ENCODE measurements at regions not wholly inside any gene's neighbourhood (a gene's known extent, or its start where the extent isn't known, plus 50 kb on each side); places are given as distances from the start of the nearest gene placed in this dataset.

DNA sequence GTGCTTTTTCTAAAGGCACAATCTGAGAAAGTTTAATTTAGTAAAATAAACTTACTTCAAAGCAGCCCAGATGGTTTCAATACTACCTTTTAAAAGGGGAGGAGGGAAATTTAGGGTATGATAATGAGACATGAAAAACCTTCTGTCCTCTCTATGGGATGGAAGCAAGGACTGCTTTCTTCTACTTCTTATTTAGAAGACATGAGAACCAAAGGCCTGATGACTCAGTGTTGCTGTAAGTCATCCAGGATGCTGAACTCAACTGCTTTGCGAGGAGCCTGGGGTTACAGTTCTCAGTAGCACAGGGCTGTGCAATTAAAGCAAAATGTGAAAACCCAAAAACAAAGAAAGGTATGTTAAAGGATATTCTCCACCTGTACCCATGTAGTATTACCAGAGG, 140.8 kb upstream of the EDNRA start:
- Histone ChIP-seq H3K9me2 (replicated peaks; ENCODE audit: low read depth, low read length) (no peaks in the 10 kb centered on the region), H3K36me3 (ENCODE audit: insufficient read depth, low read length) (no peaks in the 10 kb centered on the region), H3K4me2 (ENCODE audit: low read depth, low read length, poor library complexity, severe bottlenecking) (no peak overlapping the region), H4K20me1 (ENCODE audit: insufficient read depth, low read length, poor library complexity, severe bottlenecking) (no peaks in the 10 kb centered on the region), H3K9ac (ENCODE audit: low read depth, low read length, poor library complexity, severe bottlenecking) (no peak overlapping the region), H2AFZ (ENCODE audit: low read length) (no peak overlapping the region), H3K79me2 (ENCODE audit: insufficient read depth, low read length) (no peaks in the 10 kb centered on the region), H3K4me1 (ENCODE audit: insufficient read depth, low read length, poor library complexity, severe bottlenecking) (no peaks in the 10 kb centered on the region), H3K9me3 (ENCODE audit: insufficient read depth, low read depth, low read length) (no peaks in the 10 kb centered on the region), H3K27me3 (ENCODE audit: insufficient read depth, low read length, poor library complexity, severe bottlenecking) (no peaks in the 10 kb centered on the region), H3K4me3 (ENCODE audit: low read length, poor library complexity, severe bottlenecking) (no peak overlapping the region), H3F3A (ENCODE audit: low read depth) (no peaks in the 10 kb centered on the region)
- TF ChIP-seq, protein P1, sequence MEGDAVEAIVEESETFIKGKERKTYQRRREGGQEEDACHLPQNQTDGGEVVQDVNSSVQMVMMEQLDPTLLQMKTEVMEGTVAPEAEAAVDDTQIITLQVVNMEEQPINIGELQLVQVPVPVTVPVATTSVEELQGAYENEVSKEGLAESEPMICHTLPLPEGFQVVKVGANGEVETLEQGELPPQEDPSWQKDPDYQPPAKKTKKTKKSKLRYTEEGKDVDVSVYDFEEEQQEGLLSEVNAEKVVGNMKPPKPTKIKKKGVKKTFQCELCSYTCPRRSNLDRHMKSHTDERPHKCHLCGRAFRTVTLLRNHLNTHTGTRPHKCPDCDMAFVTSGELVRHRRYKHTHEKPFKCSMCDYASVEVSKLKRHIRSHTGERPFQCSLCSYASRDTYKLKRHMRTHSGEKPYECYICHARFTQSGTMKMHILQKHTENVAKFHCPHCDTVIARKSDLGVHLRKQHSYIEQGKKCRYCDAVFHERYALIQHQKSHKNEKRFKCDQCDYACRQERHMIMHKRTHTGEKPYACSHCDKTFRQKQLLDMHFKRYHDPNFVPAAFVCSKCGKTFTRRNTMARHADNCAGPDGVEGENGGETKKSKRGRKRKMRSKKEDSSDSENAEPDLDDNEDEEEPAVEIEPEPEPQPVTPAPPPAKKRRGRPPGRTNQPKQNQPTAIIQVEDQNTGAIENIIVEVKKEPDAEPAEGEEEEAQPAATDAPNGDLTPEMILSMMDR (conservative IDR thresholded peaks at IDR 0.05; ENCODE audit: low read length) = no peak
- TF ChIP-seq EZH2phosphoT487 (IDR thresholded peaks at IDR 0.05; ENCODE audit: borderline replicate concordance) = no peak

DNA sequence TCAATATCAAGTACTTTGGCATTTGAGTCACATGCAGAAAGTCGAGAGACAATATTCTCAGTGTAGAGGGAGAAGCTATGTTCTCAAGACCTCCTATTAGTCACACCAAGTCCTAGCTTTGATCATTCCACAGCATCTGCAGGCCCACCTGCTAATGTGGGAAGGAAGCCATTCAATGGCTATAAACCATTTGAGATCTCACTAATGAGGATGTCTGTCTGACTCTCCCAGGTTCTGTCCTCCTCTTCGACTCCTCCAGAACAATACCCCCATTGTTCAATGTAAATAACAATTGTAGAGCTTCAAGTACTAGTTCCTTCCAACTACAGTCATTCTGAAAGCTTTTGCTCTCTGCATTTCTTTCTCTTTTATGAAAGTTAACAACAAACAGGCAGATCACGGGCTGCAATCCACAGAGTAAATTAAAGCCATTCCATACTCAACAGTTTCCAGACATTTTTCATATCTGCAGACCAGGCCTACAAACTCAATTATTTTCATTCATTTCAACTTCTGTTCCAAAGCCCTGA, 140.2 kb upstream of the EDNRA start:
- Histone ChIP-seq H3K9ac (ENCODE audit: low read depth, low read length, poor library complexity, severe bottlenecking) (no peak overlapping the region), H3K36me3 (ENCODE audit: insufficient read depth, low read length) (no peaks in the 10 kb centered on the region), H3K4me2 (ENCODE audit: low read depth, low read length, poor library complexity, severe bottlenecking) (no peak overlapping the region), H3K9me2 (replicated peaks; ENCODE audit: low read depth, low read length) (no peaks in the 10 kb centered on the region), H3K9me3 (ENCODE audit: insufficient read depth, low read depth, low read length) (no peaks in the 10 kb centered on the region), H3K79me2 (ENCODE audit: insufficient read depth, low read length) (no peaks in the 10 kb centered on the region), H4K20me1 (ENCODE audit: insufficient read depth, low read length, poor library complexity, severe bottlenecking) (no peaks in the 10 kb centered on the region), H3K4me3 (ENCODE audit: low read length, poor library complexity, severe bottlenecking) (no peak overlapping the region), H3K4me1 (ENCODE audit: insufficient read depth, low read length, poor library complexity, severe bottlenecking) (no peaks in the 10 kb centered on the region), H3K27me3 (ENCODE audit: insufficient read depth, low read length, poor library complexity, severe bottlenecking) (no peaks in the 10 kb centered on the region), H2AFZ (ENCODE audit: low read length) (no peak overlapping the region), H3F3A (ENCODE audit: low read depth) (no peaks in the 10 kb centered on the region)
- TF ChIP-seq, protein P1 (conservative IDR thresholded peaks at IDR 0.05; ENCODE audit: low read length) = no peak
- TF ChIP-seq EZH2phosphoT487 (IDR thresholded peaks at IDR 0.05; ENCODE audit: borderline replicate concordance) = no peak

DNA sequence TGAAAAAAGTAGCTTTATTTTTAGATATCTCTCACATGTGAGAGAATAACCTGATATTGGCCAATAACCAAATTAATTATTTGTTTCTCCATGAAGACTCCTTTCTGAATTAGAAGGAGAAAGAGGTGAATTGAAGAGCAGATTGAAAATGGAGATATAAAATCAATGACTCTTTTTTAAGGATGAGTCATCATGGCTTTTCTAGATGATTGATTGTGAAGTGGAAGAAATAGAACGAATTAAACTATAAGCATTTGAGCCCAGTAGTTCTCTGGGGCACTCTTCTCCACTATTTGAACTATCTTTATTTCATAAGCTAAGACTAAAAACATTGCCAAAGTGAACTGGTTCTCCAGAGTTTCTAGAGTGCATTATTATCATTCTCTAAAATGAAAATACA, 137.2 kb upstream of the EDNRA start:
- H4K20me1 ChIP-seq (ENCODE audit: insufficient read depth, low read length, poor library complexity, severe bottlenecking) = no peaks in the 10 kb centered on the region
- H3K4me3 ChIP-seq (ENCODE audit: low read length, poor library complexity, severe bottlenecking) = no peak overlapping the region
- H3K9ac ChIP-seq (ENCODE audit: low read depth, low read length, poor library complexity, severe bottlenecking) = no peak overlapping the region
- H3F3A ChIP-seq (ENCODE audit: low read depth) = no peaks in the 10 kb centered on the region
- no peaks in the 10 kb centered on the region for H3K9me3 ChIP-seq (ENCODE audit: insufficient read depth, low read depth, low read length)
- no peak overlapping the region for H2AFZ ChIP-seq (ENCODE audit: low read length)
- H3K79me2 ChIP-seq (ENCODE audit: insufficient read depth, low read length) = no peaks in the 10 kb centered on the region
- H3K4me1 ChIP-seq (ENCODE audit: insufficient read depth, low read length, poor library complexity, severe bottlenecking) = no peaks in the 10 kb centered on the region
- no peaks in the 10 kb centered on the region for H3K36me3 ChIP-seq (ENCODE audit: insufficient read depth, low read length)
- TF ChIP-seq, protein P1 (conservative IDR thresholded peaks at IDR 0.05; ENCODE audit: low read length) = no peak
- no peak for TF ChIP-seq EZH2phosphoT487 (IDR thresholded peaks at IDR 0.05; ENCODE audit: borderline replicate concordance)
- no peak overlapping the region for H3K4me2 ChIP-seq (ENCODE audit: low read depth, low read length, poor library complexity, severe bottlenecking)
- H3K27me3 ChIP-seq (ENCODE audit: insufficient read depth, low read length, poor library complexity, severe bottlenecking) = no peaks in the 10 kb centered on the region
- no peaks in the 10 kb centered on the region for H3K9me2 ChIP-seq (replicated peaks; ENCODE audit: low read depth, low read length)

All from Loucy (cell line).